HEK293 (cell line): ENCODE measurements at regions not wholly inside any gene's neighbourhood (a gene's known extent, or its start where the extent isn't known, plus 50 kb on each side); places are given as distances from the start of the nearest gene placed in this dataset.

ENCODE experiments used
- CTCF ChIA-PET: fragments of 350-600 bp; formaldehyde crosslinking; extraction: SDS; loops from one replicate; lab custom pipeline; 2021; ENCODE audit warnings: antibody characterized with exemption; lab: Yijun Ruan, JAX
- POLR2A ChIA-PET: fragments of 300-600 bp; formaldehyde crosslinking; extraction: SDS; loops from one replicate; lab custom pipeline; 2020; ENCODE audit warnings: antibody characterized with exemption, inconsistent platforms; lab: Yijun Ruan, JAX
- H3K27ac ChIP-seq: fragments of 200-500 bp; sonication (Bioruptor generic); 2 replicates; pipeline ENCODE4 v1.5.1; 2014; ENCODE audit warnings: low read depth, low read length, control low read depth, inconsistent platforms; ENCODE audit errors: extremely low read depth
- H3K36me3 ChIP-seq, 2 experiments: fragments of 200-500 bp in 1 of 2; sonication (Bioruptor generic) in 1 of 2; 1 replicate in 1 of 2; 2 replicates in 1 of 2; pipeline ENCODE4 v1.5.1; 2014 to 2017; ENCODE audit warnings: inconsistent platforms in 2 of 2, low read length in 2 of 2; ENCODE audit not compliant: control insufficient read depth in 2 of 2, insufficient read depth in 1 of 2
- H3K4me1 ChIP-seq: fragments of 200-500 bp; sonication (Bioruptor generic); 2 replicates; pipeline ENCODE4 v1.5.1; 2014; ENCODE audit warnings: mild to moderate bottlenecking, low read length, inconsistent platforms; ENCODE audit not compliant: control insufficient read depth, insufficient read depth
- H3K4me3 ChIP-seq: 2 replicates; pipeline ENCODE4 v1.5.1; 2011; ENCODE audit warnings: low read depth, mild to moderate bottlenecking, control low read depth, low read length, moderate library complexity
- H3K9me3 ChIP-seq: fragments of 200-500 bp; sonication (Bioruptor generic); 2 replicates; pipeline ENCODE4 v1.5.1; 2014; ENCODE audit warnings: low read depth, low read length, inconsistent platforms; ENCODE audit not compliant: control insufficient read depth, insufficient read depth
- KLF1 ChIP-seq: fragments of 450-650 bp; formaldehyde crosslinking; IDR thresholded peaks from 2 replicates; pipeline ENCODE4 v1.5.1; 2016; ENCODE audit warnings: missing biosample characterization, missing genetic modification characterization
- KLF10 ChIP-seq: fragments of 450-650 bp; IDR thresholded peaks from 2 replicates; pipeline ENCODE4 v1.5.1; 2018; ENCODE audit warnings: missing biosample characterization, mild to moderate bottlenecking, missing genetic modification characterization
- KLF7 ChIP-seq: fragments of 450-650 bp; formaldehyde crosslinking; IDR thresholded peaks from 2 replicates; pipeline ENCODE4 v1.5.1; 2016; ENCODE audit warnings: missing biosample characterization, missing genetic modification characterization, borderline replicate concordance
- SP2 ChIP-seq: fragments of 450-650 bp; formaldehyde crosslinking; IDR thresholded peaks from 2 replicates; pipeline ENCODE4 v1.5.1; 2016; ENCODE audit warnings: missing biosample characterization, missing genetic modification characterization
- TCF7L2 ChIP-seq: IDR thresholded peaks from 2 replicates; pipeline ENCODE4 v1.6.1; 2011; ENCODE audit warnings: low read depth, mild to moderate bottlenecking, inconsistent platforms, low read length, moderate library complexity, borderline replicate concordance
- YY2 ChIP-seq: fragments of 450-650 bp; formaldehyde crosslinking; IDR thresholded peaks from 2 replicates; pipeline ENCODE4 v1.5.1; 2016; ENCODE audit warnings: missing biosample characterization, missing genetic modification characterization
- ZNF121 ChIP-seq: fragments of 450-650 bp; formaldehyde crosslinking; IDR thresholded peaks from 2 replicates; pipeline ENCODE4 v1.5.1; 2016; ENCODE audit warnings: missing biosample characterization, missing genetic modification characterization
- ZNF16 ChIP-seq: fragments of 450-650 bp; formaldehyde crosslinking; IDR thresholded peaks from 2 replicates; pipeline ENCODE4 v1.5.1; 2016; ENCODE audit warnings: low read depth, missing biosample characterization, missing genetic modification characterization
- ZNF169 ChIP-seq: fragments of 450-650 bp; formaldehyde crosslinking; IDR thresholded peaks from 2 replicates; pipeline ENCODE4 v1.5.1; 2016; ENCODE audit warnings: missing biosample characterization, missing genetic modification characterization
- ZNF202 ChIP-seq: fragments of 450-650 bp; formaldehyde crosslinking; IDR thresholded peaks from 2 replicates; pipeline ENCODE4 v1.5.1; 2016; ENCODE audit warnings: missing biosample characterization, missing genetic modification characterization, borderline replicate concordance
- ZNF221 ChIP-seq: fragments of 450-650 bp; formaldehyde crosslinking; IDR thresholded peaks from 2 replicates; pipeline ENCODE4 v1.5.1; 2017; ENCODE audit warnings: missing biosample characterization, missing genetic modification characterization, borderline replicate concordance
- ZNF23 ChIP-seq: fragments of 450-650 bp; formaldehyde crosslinking; IDR thresholded peaks from 2 replicates; pipeline ENCODE4 v1.5.1; 2016; ENCODE audit warnings: missing biosample characterization, missing genetic modification characterization, borderline replicate concordance
- ZNF248 ChIP-seq: fragments of 450-650 bp; formaldehyde crosslinking; IDR thresholded peaks from 2 replicates; pipeline ENCODE4 v1.5.1; 2017; ENCODE audit warnings: missing biosample characterization, missing genetic modification characterization
- ZNF426 ChIP-seq: fragments of 450-650 bp; formaldehyde crosslinking; IDR thresholded peaks from 2 replicates; pipeline ENCODE4 v1.5.1; 2017; ENCODE audit warnings: missing biosample characterization, missing genetic modification characterization, mild to moderate bottlenecking, inconsistent platforms, moderate library complexity
- ZNF433 ChIP-seq: fragments of 450-650 bp; formaldehyde crosslinking; IDR thresholded peaks from 2 replicates; pipeline ENCODE4 v1.5.1; 2016; ENCODE audit warnings: missing biosample characterization, missing genetic modification characterization, low read depth
- ZNF501 ChIP-seq: fragments of 450-650 bp; formaldehyde crosslinking; IDR thresholded peaks from 2 replicates; pipeline ENCODE4 v1.5.1; 2016; ENCODE audit warnings: missing biosample characterization, missing genetic modification characterization
- ZNF510 ChIP-seq: fragments of 450-650 bp; formaldehyde crosslinking; IDR thresholded peaks from 2 replicates; pipeline ENCODE4 v1.5.1; 2018; ENCODE audit warnings: mild to moderate bottlenecking, missing genetic modification characterization, missing biosample characterization; ENCODE audit not compliant: insufficient replicate concordance
- ZNF544 ChIP-seq: fragments of 450-650 bp; formaldehyde crosslinking; IDR thresholded peaks from 2 replicates; pipeline ENCODE4 v1.5.0; 2017; ENCODE audit warnings: missing biosample characterization, missing genetic modification characterization
- ZNF600 ChIP-seq: fragments of 450-650 bp; formaldehyde crosslinking; IDR thresholded peaks from 2 replicates; pipeline ENCODE4 v1.5.1; 2016; ENCODE audit warnings: missing biosample characterization, missing genetic modification characterization
- ZNF639 ChIP-seq: fragments of 450-650 bp; formaldehyde crosslinking; IDR thresholded peaks from 2 replicates; pipeline ENCODE4 v1.5.1; 2016; ENCODE audit warnings: missing biosample characterization, missing genetic modification characterization
- ZNF677 ChIP-seq: fragments of 450-650 bp; IDR thresholded peaks from 2 replicates; pipeline ENCODE4 v1.5.0; 2018; ENCODE audit warnings: missing biosample characterization, mild to moderate bottlenecking, missing genetic modification characterization, moderate library complexity
- ZNF692 ChIP-seq: fragments of 450-650 bp; formaldehyde crosslinking; IDR thresholded peaks from 2 replicates; pipeline ENCODE4 v1.5.1; 2016; ENCODE audit warnings: missing biosample characterization, missing genetic modification characterization
- ZNF776 ChIP-seq: fragments of 450-650 bp; formaldehyde crosslinking; IDR thresholded peaks from 2 replicates; pipeline ENCODE4 v1.5.0; 2017; ENCODE audit warnings: missing biosample characterization, missing genetic modification characterization, borderline replicate concordance
- ZSCAN5A ChIP-seq: fragments of 450-650 bp; formaldehyde crosslinking; IDR thresholded peaks from 2 replicates; pipeline ENCODE4 v1.5.1; 2016; ENCODE audit warnings: missing biosample characterization, missing genetic modification characterization
- TF ChIP-seq, protein P1 (sequence below): fragments of 450-650 bp; formaldehyde crosslinking; IDR thresholded peaks from 2 replicates; pipeline ENCODE4 v1.5.0; 2017; ENCODE audit warnings: missing biosample characterization, missing genetic modification characterization, borderline replicate concordance
- TF ChIP-seq, protein P2 (sequence below): fragments of 450-650 bp; formaldehyde crosslinking; IDR thresholded peaks from 2 replicates; pipeline ENCODE4 v1.5.1; 2016; ENCODE audit warnings: missing biosample characterization, missing genetic modification characterization

GRCh38 chr6:139722530-139722929 is 348.1 kb upstream of the CITED2 start:
- no peaks in the 10 kb centered on the region for H3K9me3 ChIP-seq
- H3K4me3 ChIP-seq = no peak overlapping the region
- H3K36me3 ChIP-seq = no peaks in the 10 kb centered on the region
- H3K4me1 ChIP-seq = no peaks in the 10 kb centered on the region
- no peak for TF ChIP-seq ZNF510 (tag by site-specific recombination)
- TF ChIP-seq, protein P1, sequence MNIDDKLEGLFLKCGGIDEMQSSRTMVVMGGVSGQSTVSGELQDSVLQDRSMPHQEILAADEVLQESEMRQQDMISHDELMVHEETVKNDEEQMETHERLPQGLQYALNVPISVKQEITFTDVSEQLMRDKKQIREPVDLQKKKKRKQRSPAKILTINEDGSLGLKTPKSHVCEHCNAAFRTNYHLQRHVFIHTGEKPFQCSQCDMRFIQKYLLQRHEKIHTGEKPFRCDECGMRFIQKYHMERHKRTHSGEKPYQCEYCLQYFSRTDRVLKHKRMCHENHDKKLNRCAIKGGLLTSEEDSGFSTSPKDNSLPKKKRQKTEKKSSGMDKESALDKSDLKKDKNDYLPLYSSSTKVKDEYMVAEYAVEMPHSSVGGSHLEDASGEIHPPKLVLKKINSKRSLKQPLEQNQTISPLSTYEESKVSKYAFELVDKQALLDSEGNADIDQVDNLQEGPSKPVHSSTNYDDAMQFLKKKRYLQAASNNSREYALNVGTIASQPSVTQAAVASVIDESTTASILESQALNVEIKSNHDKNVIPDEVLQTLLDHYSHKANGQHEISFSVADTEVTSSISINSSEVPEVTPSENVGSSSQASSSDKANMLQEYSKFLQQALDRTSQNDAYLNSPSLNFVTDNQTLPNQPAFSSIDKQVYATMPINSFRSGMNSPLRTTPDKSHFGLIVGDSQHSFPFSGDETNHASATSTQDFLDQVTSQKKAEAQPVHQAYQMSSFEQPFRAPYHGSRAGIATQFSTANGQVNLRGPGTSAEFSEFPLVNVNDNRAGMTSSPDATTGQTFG = no peak
- no peak for TF ChIP-seq ZNF169 (tag by site-specific recombination)
- TF ChIP-seq YY2 (tag by site-specific recombination) = no peak
- TF ChIP-seq ZNF692 (tag by site-specific recombination) = no peak
- TF ChIP-seq ZNF426 (tag by site-specific recombination) = no peak
- TF ChIP-seq ZNF600 (tag by site-specific recombination) = no peak
- no peak for TF ChIP-seq ZNF639
- TF ChIP-seq, protein P2, sequence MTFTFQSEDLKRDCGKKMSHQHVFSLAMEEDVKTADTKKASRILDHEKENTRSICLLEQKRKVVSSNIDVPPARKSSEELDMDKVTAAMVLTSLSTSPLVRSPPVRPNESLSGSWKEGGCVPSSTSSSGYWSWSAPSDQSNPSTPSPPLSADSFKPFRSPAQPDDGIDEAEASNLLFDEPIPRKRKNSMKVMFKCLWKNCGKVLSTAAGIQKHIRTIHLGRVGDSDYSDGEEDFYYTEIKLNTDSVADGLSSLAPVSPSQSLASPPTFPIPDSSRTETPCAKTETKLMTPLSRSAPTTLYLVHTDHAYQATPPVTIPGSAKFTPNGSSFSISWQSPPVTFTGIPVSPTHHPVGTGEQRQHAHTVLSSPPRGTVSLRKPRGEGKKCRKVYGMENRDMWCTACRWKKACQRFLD (tag by site-specific recombination) = no peak
- no peak for TF ChIP-seq ZNF677 (tag by site-specific recombination)
- ChIA-PET POLR2A (interaction anchor here (0.6 to 1.5 kb wide), 2 partner anchors 349 to 959 kb away, joined by 3 to 4 read pairs; partner anchors contain the start of gene CITED2), CTCF (no interaction called here)
- no peak overlapping the region for H3K27ac ChIP-seq

GRCh38 chr6:139721954-139722353 is 347.5 kb upstream of the CITED2 start:
- ChIA-PET POLR2A (interaction anchor here (1.5 kb wide), 1 partner anchor 348 kb away, joined by 4 read pairs; the partner anchor contains the start of gene CITED2), CTCF (no interaction called here)
- Histone ChIP-seq H3K36me3 (no peaks in the 10 kb centered on the region), H3K9me3 (no peaks in the 10 kb centered on the region), H3K27ac (no peak overlapping the region), H3K4me3 (no peak overlapping the region), H3K4me1 (no peaks in the 10 kb centered on the region)
- TF ChIP-seq ZNF501 (tag by site-specific recombination) = no peak
- TF ChIP-seq ZNF221 (tag by site-specific recombination) = no peak
- no peak for TF ChIP-seq ZSCAN5A (tag by site-specific recombination)
- no peak for TF ChIP-seq ZNF121 (tag by site-specific recombination)
- no peak for TF ChIP-seq KLF1
- no peak for TF ChIP-seq ZNF433 (tag by site-specific recombination)
- TF ChIP-seq ZNF248 (tag by site-specific recombination) = no peak
- no peak for TF ChIP-seq SP2 (tag by site-specific recombination)
- TF ChIP-seq ZNF544 (tag by site-specific recombination) = no peak
- TF ChIP-seq ZNF202 (tag by site-specific recombination) = no peak
- no peak for TF ChIP-seq ZNF776 (tag by site-specific recombination)
- no peak for TF ChIP-seq KLF7 (tag by site-specific recombination)
- no peak for TF ChIP-seq ZNF16 (tag by site-specific recombination)
- TF ChIP-seq ZNF23 (tag by site-specific recombination) = no peak
- TF ChIP-seq KLF10 (tag by site-specific recombination) = no peak
- TF ChIP-seq TCF7L2 = no peak
